GM12874 (cell line): ENCODE measurements at regions not wholly inside any gene's neighbourhood (a gene's known extent, or its start where the extent isn't known, plus 50 kb on each side); places are given as distances from the start of the nearest gene placed in this dataset.

ENCODE experiments used
- CTCF ChIP-seq: IDR thresholded peaks from 2 replicates; pipeline ENCODE4 v1.5.1; 2011; ENCODE audit warnings: low read depth, mild to moderate bottlenecking, control low read depth, low read length, moderate library complexity; ENCODE audit not compliant: insufficient read depth

- TF ChIP-seq CTCF, result no peak
Measured at GRCh38 chr12:76275511-76276093, 72.6 kb downstream of the BBS10 start.

GRCh38 chr12:76274420-76275083 lies 73.7 kb downstream of the BBS10 start:
- TF ChIP-seq CTCF, result no peak

GRCh38 chr12:76272287-76272686 lies 75.9 kb downstream of the BBS10 start:
- TF ChIP-seq CTCF, result no peak

- no peak for TF ChIP-seq CTCF
Measured at GRCh38 chr12:76270657-76271358, 77.4 kb downstream of the BBS10 start.

- TF ChIP-seq CTCF, result no peak
Measured at GRCh38 chr12:76268267-76268666, 79.9 kb downstream of the BBS10 start.

- TF ChIP-seq CTCF, result no peak
Measured at GRCh38 chr12:76266797-76267196, 81.4 kb downstream of the BBS10 start.

GRCh38 chr12:76265424-76266180 lies 82.6 kb downstream of the BBS10 start:
- TF ChIP-seq CTCF, result no peak
